ENCODE measurements at regions not wholly inside any gene's neighbourhood (a gene's known extent, or its start where the extent isn't known, plus 50 kb on each side); places are given as distances from the start of the nearest gene placed in this dataset.
"Not testable (repeated sequence)": the region's sequence is repeated elsewhere in the genome, so short reads cannot be mapped to it uniquely, and the experiment has no call there.

- DNase-seq: not testable (repeated sequence)
Measured at GRCh38 chr1:60489916-60490480, 416.4 kb upstream of the C1orf87 start.

DNA sequence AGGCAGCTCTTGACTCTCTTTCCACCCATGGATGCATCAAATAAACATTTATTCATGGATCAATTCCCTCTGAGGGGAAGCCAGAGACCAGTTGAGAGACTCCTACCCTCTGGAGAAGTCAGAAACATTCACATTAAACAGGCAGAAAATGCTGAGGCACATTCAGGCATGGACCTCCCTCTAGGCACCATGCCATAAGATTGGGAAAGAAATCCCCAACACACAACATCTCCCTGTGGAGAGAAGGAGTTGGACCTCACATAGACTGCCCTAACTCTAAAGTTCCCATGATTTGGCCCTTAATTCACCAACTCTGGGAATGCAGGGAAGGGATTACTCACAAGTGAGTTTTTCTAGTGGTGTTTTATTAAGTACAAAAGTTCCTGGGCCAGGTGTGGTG lies 415.3 kb upstream of the C1orf87 start:
- no peak for DNase-seq

- no peak for DNase-seq
Measured at GRCh38 chr1:60487565-60488345, 414.2 kb upstream of the C1orf87 start.

- no peak for DNase-seq
Measured at GRCh38 chr1:60483509-60483908, 409.9 kb upstream of the C1orf87 start.

DNA sequence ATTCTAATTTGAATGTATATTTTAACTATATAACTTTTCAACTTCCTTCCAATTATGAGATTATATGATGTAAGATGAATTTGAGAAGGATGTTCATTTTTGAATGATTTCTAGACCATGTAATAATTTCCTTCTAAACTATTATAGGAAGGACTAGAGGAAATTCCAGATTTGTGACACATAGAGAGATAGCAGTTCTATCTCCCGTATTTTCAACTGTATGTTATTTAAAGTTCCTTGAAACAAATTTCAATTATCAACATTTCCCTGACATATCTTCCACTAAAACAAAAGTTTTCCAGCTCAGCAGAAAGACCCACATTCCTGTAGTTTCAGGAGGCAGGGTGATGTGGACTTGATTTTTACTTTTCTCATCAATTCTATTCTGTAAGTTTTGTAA lies 396.7 kb upstream of the C1orf87 start:
- no peak for DNase-seq

DNA sequence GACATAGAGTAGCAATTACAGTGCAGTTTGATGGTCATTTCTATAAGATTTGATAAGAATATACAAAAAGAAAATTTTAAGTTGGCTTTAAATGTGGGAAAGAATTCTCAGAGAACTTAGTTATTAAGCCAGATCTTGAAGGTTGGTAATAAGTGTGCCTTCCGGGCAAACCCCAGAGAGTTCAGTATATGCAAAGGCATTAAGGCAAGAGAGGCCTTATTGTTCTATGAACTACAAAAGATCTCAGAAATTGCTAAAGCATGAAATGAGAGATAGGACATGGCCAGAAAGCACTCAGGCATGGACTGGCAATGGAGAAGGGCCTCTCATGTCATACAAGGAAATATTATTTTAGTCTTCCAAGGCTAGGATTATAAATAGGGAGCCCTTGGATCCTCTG lies 390.2 kb upstream of the C1orf87 start:
- no peak for DNase-seq

DNA sequence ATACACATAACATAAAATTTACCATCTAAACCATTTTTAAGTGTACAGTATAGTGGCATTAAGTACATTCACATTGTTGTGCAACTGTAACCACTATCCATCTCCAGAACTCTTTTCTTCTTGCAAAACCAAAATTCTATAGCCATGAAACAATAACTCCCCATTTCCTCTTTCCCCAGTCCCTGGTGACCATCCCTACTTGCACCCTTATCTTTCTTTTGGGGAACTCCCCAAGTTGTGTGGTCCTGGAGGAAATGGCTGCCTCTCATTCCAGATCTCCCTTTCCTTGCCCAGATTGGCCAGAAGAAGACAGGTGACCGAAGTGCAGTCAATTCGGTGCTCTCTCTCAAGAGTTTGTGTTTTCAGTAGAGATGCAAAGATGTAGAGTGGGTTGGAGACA lies 389.6 kb upstream of the C1orf87 start:
- no peak for DNase-seq

DNA sequence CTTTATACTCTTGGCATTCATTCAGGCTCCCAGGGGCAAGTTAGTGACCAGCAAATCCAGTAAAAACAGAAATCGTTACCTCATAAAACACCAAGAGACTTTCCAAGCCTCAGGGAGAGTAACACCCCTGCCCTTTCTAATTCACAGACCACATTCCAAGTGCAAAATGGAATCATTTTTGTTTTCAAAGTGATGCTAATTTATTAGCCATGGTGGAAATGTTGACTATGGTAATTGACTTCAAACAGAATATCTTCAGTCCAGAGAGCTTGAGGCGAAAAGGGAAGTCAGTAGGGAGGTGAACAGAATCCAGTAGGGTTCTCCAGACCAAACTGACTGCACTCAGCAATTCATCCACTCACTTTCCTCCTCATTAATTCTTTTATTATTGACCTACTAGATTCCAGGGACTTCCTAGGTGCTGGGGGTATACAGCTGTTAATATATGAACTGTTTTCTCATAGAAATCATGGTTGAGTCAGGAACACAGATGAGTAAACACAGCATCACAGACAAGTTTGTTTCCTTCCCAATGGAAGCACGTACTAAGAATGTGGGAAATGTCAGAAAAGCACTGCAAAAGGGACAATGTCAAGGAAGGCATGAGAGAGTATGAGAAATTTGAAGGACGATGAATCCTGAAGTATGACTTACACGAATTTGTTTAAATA lies 388.5 kb upstream of the C1orf87 start:
- no peak for DNase-seq

DNA sequence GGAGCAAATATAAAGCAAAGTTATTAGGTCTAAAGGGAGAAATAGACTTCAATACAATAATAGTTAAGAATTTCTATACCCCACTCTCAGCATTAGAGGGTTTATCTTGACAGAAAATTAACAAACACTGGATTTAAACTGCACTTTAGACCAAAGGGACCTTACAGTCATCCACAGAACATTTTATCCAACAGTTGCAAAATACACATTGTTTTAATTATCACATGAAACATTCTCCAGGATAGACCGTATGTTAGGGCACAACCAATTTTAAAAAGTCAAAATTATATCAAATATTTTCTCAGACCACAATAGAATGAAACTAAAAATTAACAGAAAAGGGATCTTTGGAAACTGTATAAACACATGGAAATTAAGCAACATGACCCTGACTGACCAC lies 384.5 kb upstream of the C1orf87 start:
- no peak for DNase-seq

GRCh38 chr1:60449876-60450275 lies 376.3 kb upstream of the C1orf87 start:
- DNase-seq: no peak

- DNase-seq: no peak
Measured at GRCh38 chr1:60448850-60449249, 375.3 kb upstream of the C1orf87 start.

DNA sequence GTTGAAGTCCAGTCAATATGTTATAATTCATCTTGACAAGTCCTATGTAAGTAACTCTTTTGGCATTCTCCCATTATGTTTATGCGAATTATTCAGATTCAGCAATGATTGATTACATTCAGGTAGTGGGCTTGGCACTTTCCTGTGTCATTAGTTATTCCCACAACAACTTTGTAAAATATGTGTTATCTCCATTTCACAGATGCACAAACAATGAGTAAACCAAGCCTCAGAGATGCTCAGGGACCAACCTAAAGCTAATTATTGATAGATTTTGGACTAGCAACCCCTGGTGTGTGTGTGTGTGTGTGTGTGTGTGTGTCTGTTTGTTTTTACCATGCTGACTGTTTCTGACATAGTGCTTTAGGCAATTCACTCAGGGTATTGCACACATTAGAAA lies 371.1 kb upstream of the C1orf87 start:
- DNase-seq: no peak

DNA sequence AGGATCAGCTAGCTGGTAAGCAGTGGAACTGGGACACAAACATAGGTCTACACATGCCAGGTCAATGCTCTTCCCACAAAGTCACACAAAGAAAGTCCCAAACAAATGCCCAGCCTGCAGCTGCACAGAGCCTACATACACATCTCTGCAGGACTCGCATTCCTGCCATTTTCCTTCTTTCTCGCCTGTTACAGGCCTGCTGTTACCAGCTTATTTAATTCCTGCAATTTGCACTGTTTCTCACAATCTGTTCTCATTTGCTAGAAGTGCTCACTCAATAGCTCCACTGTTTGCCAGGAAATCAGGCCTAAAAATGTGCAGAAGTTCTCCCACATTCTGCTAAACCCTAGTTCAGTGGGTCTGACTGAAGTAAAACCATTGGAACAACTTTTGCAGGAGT lies 362.6 kb upstream of the C1orf87 start:
- no peak for DNase-seq

GRCh38 chr1:60431593-60431992 lies 358.0 kb upstream of the C1orf87 start:
- DNase-seq: no peak

- no peak for DNase-seq
Measured at GRCh38 chr1:60430375-60430774, 356.8 kb upstream of the C1orf87 start.

- peak; percentile 12 for DNase-seq
Measured at GRCh38 chr1:60428127-60428526, 354.6 kb upstream of the C1orf87 start.

DNA sequence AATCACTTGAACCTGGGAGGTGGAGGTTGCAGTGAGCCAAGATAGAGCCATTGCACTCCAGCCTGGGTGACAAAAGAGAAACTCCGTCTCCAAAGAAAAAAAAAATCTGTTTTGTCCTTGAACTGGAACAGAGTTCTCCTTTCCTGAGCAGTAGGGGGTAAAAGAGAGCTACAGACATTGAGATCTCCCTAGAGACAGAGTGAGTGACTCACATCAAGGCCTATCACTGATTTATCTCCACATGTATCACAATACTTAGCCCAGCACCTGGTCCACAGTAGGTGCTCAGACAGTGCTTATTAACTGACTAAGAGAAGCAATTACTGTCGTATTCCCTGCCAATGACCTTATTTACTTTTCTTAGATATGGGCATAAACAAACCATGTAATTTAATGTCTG lies 354.1 kb upstream of the C1orf87 start:
- no peak for DNase-seq

GRCh38 chr1:60427194-60427593 lies 353.6 kb upstream of the C1orf87 start:
- DNase-seq: no peak

DNA sequence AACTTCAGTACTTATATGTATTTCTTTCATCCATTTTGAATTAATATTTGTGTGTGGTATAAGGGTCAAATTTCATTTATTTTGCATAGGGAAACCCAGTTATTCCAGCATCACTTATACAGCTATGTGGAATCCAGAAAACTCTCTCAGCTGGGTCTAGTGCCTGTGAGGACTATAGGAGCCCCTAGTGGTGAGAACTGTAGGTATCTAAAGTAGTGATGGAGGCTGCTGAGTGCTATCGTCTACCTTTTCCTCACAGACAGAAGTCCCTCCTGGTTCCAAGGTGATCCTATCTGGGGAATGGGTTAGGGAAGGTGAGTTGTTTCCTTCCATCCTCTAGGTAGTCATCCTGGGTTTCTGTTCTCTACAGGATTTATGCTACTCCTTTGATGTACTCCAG lies 352.0 kb upstream of the C1orf87 start:
- peak; percentile 49 for DNase-seq

DNA sequence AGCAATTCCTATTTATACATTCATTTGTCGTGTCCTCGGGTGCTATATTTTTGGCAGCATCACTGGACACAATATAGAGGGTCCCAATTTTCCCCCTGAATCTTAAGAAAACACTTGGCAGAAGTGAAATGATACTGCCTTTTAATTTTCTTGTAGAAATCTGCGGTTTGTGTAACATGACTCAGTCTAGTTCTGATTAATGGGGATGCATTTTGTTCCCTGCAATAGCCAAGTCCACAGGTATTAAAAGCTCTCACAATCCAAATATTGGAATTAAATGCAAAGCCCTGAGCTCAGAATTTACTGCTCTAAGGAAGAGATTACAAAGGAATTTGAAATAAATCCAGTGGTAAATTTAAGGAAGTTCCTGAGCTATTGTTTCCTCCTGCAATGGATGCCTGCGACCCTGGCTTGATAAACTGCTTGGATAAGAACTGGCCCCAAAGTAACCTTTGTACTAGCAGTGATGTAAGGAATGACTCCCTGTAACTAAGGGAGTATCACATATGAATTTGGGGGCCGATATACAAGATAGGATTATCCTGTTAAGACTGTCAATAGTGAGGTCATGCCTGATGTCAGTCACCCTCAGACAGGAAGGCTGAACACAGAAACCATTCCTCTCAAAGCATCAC lies 349.7 kb upstream of the C1orf87 start:
- DNase-seq: no peak

- DNase-seq: no peak
Measured at GRCh38 chr1:60421965-60422364, 348.4 kb upstream of the C1orf87 start.

GRCh38 chr1:60419023-60419422 lies 345.5 kb upstream of the C1orf87 start:
- no peak for DNase-seq

DNA sequence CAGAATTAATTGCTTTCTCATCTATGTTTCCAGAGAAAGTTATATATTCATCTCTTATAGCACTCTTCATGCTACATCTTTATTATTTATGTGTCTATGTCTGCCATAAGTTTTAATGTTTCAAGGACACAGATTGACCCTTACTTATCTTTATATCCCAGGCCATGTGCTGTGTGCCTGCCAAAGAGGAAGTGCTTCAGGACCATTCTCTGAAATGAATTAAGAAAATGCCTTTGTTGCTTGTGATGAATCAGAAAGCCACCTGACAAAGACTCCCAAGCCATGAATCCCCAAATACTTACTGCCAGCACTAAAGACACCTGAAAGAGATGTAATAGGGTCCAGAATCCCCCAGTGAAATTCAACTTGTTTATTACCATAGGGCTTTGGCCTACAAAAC lies 342.1 kb upstream of the C1orf87 start:
- DNase-seq: no peak

DNA sequence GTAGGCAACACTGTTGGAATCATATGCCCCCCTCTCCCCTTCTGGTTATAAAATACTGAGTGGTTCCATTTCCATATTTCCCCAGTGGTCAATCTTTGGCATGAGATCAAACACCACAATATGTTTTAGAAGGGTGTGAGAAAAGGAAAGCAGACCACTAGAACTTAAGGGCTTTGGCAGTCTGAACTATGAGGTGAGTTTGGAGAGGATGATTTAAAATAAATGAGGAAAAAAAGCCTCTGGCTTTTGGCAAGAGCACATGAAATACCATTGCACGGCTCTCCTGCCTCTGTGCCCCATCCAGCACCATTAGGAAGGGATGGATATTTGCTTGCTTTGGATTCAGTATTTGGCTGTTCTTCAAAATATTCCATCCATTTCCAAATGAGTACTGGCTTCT lies 339.5 kb upstream of the C1orf87 start:
- no peak for DNase-seq

Data from NCI-H82 (cell line).